Brain pericyte (primary cell): ENCODE measurements at regions not wholly inside any gene's neighbourhood (a gene's known extent, or its start where the extent isn't known, plus 50 kb on each side); places are given as distances from the start of the nearest gene placed in this dataset.

Experiments
- DNase-seq: peaks from one replicate; pipeline ENCODE4 v3.0.0-alpha.2; 2012; ENCODE audit warnings: low read depth, low spot score

DNA sequence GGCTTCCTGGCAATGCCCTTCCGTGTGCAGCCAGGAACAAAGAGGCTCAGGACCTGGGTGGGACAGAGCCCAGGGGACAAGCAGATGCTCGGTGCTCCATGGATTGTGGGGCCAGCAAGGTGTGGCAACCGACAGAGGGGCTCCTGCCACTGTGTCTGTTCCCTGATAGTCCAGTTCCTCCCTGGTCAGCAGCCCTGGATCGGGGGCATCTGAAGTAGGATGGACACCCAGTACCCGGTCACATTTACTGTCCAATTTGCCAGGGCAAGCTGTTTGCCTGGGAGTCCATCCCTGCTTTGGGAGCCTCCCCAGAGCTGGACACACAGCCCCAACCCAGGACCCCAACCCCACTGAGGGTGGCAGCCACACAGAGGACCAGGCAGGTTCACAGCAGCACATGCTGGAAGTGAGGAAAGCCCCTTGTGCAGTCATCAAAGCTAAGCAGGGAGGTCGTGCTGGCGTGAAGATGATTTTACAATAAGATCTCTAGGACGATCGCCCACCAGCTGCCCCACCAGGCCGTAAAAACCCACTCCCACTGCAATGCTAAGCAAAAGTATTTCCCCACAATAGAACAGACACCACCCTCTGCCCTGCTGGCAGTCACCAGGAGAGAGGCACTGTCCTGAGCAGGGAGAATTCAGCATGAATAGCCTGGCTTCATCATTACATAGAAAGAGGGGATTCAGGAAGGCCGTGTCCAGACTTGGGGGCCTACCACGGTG, 141.7 kb downstream of the NDUFA10 start:
- DNase-seq = no peak

DNA sequence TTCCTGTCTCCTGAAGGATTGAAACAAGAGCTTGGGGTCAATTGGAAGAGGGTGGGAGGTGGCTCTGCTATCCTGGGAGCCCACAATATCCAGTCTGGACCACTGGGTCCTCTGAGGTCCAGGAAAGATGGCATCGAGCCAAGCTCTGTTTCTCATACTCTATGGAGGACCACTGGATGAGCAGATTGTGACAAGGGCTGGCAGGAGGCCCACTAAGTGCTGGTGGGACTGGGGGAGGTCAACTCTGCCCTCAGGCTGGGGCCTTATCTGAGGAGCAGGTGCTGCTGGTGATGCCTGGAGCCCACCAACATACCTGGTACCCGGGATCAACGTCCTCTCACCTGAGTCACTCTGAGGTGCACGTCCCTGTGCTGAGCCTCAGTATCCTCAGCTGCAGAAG, 142.4 kb downstream of the NDUFA10 start:
- DNase-seq = no peak

DNA sequence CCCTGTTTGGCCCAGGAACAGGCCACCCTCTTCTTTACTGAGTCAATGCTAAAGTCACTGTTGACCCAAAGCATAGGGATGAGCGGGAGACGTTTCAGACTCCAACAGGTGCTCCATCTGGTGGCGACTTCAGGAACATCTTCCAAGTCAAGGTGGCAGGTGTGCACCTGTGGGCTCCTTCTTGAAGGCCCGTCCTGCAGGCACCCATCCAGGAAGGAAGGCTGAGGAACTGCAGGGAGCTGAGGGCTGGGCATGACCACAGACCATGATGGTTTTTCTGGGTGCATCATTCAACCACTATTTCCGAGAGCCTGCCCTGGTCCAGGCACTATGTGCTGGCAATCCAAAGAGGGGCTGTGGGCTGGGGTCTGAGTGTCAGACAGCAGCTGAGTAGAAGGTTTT, 142.8 kb downstream of the NDUFA10 start:
- no peak for DNase-seq

DNA sequence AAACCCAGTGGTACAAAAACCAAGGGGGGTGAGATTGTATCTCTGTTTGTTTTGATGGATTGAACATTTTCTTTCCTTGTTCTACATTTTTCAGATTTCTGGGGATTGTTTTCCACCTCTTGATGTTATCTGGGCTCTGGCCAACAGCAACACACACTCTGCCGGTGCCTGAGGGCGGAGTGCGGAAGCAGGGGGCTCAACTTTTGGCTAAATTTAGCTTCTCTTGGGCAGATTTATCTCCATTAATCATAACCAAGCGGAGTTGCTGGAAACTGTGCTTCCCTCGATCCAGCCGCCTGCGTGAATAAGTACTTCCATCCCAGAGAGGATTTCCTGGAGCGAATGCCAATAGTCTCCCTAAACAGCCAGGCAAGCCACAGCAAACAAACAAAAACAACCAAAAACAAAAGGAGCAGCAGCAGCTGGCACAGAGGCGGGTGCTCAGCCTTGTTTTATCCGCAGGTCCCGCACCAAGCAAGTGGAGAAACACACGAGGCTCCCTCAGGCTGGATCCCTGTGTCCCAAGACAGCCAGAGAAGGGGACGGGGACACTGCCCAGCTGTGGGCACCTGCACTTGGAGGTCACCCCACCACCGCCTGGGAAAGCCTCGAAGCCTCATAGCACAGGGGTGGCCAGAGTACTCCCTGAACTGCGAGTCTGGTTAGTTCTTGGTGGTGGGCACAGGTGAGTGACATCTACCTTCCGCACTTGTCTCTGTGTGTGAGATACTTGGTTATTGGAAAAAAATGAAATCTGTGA, 143.4 kb downstream of the NDUFA10 start:
- DNase-seq = no peak

DNA sequence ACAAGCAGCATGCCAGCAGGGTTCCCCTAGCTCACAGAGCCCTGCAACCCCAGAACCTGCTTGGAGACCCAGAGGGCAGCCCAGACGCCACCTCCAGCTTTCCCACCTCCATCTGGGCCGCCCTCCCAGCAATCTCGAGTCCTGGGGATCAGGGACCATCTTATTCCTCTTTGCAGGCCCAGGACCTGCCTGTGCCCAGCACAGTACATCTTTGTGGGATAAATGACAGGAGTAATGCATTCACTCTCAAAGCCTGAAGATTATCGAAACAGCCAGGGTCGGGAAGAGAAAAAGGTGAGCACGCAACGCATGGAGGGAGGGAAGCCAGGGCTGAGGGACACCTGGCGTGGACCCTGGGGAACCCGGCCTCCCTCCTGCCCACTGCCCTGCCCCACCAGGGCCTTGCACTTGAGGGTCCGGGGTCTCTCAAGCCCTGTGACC, 144.1 kb downstream of the NDUFA10 start:
- DNase-seq = no peak

DNA sequence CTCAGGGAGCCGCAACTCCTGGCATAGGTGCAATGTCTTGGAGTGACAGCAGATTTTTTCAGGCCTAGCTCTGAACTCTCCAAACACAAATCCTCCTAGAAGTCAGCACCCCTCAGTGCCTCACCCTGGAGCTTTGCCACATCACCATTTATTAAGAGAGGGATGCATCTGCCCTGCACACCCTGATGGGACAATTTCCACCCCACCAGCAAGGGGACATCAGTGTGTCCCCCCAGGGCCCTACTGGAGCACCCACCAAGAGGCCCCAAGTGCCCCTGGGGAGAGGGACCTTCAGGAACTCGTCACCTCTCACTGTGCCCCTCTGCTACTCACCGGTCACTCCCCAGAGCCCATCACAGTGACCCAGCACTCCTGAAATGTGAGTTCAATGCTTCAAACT, 144.7 kb downstream of the NDUFA10 start:
- DNase-seq = no peak

DNA sequence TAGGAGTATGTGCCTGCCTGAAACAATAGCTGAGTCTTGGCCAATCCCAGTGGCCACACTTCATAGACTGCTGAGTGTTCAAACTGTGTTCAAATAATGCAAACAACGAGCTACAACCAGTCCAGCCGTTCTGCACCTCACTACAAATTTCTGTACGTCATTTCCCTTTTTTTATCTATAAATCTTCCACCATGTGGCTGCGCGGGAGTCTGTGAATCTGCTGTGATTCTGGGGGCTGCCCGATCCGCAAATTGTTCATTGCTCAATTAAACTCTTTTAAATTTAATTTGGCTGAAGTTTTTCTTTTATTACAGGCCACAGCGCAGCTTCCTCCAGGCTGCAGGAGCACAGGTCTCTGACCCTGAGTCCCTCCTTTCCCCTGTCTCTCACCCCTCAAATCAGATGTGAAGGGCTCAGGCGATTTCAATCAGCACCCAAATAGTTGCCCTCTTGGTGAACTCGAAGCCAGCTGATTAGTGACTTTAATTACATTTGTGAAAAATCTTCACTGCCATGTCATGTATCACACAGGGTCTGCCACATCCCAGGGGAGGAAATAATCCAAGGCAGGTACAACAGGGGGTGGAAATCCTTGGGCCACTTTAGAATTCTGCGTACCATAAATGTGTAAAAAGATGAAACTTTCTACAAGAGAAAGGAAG, 145.6 kb downstream of the NDUFA10 start:
- no peak for DNase-seq

DNA sequence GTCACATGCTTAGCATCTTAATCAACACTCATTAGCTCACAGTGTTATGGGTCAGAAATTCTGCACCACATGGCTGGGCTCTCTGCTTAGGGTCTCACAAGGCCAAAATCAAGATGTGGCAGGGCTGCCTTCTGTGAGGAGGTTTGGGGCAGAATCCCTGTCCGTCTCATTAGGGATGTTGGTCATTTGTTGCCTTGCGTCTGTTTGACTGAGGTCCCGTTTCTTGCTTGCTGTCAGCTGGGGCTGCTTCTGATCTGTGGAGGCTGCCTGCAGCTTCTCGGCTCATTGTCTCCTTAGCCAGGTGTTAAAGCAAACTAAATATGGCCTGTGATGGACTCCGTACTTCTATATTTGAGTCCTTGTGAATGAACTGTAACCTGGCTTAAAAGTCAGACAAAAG, 146.5 kb downstream of the NDUFA10 start:
- no peak for DNase-seq

DNA sequence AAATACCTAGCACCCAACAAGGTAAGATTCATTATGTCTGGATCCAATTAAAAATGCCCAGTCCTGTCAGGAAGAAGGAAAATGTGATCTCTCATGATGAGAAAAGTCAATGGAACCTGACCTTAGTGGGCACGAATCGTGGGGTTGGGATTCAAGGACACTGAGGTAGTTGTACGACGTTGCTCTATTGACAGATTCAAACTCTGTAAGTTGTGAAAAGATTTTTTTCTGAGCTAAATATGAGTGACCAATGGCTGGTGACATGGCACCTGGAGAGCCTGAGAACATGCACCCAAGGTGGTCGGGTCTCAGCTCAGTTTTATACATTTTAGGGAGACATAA, 148.2 kb downstream of the NDUFA10 start:
- no peak for DNase-seq

DNA sequence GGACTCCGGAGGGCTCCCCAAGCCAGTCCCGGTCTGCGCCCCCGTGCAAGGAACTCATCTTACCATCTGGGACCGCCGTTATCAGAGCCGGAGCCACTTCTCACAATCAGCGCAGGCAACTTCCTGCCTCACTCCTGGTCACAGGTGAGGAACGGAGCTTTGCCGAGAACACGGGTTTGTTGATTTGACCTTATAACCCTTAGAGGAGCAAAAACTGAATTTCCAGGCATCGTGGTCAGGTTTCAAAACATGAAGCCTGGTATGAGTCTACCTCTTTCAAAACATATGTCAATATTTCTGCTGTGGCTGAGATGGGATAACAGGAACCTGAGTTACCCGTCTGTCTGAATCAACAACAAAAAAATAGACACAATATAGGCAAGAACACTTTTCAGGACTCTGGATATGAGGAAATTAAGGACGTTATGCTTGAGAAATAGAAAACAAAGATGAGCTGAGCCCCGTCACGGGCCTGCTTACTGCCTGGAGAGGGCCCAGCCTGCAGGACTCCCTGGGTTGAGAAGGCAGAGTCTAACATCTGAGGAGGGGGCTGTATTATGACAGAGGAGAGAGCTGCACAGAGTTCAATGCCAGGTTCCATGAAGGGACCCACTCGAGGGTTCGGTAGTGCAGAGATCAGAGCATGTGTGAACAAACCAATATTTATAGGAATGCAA, 148.7 kb downstream of the NDUFA10 start:
- no peak for DNase-seq

DNA sequence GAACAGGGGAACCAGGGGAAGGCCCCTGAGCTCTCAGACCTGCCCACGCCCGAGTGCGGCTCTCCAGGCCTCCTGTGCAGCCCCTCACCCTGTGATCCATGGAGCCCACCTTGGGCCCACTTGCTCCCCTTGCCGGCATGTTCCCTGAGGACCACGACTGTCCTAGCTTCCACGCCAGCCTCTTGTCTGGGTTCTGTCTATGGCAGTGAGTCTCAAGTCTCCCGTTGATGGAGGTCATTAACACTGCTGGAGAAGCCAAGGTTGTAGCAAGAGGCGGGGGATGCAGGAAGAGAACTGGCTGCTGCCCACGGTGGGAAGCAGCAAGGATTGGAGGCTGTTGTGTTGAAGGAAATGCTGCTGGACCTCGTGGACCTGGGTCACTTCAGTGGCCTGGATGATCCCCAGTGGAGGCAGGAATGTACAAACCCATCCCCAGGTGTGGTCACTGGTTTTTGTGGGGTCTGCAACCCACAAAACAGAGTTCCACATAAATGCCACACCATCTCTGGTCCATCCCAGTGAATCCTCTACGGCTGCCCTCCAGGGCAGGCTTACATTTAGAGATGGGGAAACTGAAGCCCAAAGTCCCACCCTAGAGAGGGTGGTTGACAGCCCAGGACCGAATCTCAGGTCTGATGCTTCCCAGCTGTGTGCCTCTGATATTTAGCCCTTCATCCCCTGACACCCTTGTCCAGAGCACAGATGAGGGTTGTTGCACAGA, 150.3 kb downstream of the NDUFA10 start:
- no peak for DNase-seq

DNA sequence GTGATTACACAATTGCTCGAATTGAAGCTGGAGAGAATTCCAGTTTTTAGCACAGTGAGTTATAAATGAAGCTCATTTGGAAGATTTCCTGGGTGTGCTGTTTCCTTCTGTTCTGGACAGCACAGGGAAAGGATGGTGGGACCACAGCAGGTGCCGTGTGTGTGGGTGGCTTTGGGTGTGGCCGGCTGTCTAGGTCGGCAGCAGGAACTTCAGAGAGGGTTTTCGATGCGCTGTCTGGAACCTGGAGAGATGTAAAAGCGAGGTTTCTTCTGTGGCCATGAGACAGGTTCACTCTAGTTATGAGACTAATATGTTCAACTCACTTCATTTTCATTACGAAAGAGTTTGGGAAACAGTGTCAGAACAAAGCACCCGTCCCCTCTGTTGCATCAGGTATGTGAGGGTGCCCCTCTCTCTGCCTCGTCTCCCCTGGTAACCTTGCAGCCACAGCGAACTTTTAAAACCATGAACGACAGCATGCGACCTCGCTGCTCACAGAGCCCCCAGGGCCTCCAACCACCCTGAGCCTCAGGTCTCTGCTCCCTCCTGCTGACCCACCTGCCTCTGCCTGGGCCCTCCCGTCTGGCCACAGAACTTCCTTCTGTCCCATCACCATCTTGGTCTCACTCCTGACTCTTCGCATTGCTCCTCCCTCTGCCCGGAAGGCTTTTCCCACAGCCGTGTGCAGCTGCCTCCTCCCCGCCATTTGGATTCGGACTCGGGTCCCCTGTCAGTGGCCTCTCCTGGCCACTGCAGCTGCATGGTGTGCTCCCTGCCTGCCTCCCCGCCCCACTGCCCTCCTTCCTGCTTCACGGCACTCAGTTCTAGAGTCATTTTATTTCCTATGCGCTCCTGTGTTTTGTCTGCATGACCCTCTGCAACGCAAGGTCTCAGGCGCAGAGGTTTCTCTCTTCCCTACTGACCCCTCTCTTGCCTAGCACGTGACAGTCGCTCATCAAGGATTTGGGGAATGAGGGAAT, 151.2 kb downstream of the NDUFA10 start:
- no peak for DNase-seq

DNA sequence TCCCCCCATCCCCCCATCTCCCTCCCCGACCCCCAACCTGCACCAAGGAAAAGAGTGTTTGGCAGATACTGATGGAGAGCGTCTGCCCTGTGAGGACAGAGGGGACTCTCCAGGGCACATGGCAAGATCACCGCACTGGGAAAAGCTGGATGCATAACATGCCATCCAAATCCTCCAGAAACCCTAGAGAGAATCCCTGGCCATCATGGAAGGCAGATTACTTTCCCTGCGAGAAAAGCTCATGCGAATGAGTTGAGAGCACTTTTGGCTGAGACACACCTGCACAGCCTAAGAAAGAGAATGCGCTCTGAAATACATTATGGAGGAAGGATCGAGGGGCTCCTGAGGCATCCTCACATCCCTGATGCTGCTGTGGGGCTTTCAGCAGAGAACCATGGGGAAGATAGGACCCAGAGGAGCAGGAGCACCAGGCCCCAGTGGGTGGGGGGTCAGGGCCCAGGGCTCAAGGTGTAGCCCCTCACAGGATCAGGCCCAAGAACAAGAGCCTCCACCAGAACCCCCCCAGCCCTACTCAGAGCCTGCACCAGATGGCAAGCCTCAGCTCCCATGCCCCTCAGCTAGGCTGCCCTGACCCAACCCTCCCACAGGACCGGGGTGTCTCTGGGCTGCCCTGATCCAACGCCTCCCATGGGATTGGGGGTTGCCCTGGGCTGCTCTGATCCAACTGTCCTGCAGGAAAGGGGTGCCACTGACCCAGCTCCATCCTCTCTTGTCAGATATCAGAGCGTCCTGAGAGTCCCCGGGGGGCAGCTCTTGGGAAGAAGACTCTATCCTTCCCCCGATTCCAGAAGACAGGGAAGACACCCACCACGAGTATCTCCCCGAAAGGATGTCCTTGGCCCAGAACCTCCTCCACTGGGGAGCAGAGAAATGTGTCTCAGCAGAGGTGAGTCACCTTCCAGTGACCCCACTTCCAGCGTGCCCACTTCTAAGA, 153.4 kb downstream of the NDUFA10 start:
- no peak for DNase-seq

DNA sequence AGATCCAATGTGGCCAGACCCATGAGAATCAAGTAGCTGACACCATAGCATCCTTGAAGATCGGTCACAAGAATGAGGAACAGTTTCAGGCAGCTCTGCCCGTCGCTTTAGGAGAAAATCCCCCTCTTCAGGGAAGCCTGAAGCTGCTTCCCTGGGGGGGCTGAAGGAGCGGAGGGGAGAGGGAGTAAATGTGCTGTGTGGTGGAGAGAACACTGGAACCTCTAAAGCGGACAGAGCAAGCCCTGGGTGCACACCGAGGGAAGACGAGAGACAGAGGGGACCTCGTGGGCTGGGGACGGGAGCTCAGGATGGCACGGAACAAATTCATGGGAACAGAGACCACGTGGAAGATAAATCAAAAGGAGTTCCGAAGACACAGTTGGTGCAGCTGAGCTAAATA, 154.3 kb downstream of the NDUFA10 start:
- DNase-seq = no peak

DNA sequence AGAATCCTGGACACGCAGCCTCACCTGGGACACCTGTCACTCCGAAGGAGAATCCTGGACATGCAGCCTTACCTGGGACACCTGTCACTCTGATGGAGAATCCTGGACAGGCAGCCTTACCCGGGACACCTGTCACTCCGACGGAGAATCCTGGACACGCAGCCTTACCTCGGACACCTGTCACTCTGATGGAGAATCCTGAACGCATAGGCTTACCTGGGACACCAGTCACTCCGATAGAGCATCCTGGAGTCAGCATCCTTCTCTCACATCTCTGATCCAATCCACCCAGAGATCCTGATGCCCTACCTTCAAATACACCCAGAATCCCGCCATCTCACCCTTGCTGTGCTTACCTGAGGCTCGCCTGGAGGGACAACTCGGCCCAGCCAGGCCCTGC, 154.9 kb downstream of the NDUFA10 start:
- no peak for DNase-seq

DNA sequence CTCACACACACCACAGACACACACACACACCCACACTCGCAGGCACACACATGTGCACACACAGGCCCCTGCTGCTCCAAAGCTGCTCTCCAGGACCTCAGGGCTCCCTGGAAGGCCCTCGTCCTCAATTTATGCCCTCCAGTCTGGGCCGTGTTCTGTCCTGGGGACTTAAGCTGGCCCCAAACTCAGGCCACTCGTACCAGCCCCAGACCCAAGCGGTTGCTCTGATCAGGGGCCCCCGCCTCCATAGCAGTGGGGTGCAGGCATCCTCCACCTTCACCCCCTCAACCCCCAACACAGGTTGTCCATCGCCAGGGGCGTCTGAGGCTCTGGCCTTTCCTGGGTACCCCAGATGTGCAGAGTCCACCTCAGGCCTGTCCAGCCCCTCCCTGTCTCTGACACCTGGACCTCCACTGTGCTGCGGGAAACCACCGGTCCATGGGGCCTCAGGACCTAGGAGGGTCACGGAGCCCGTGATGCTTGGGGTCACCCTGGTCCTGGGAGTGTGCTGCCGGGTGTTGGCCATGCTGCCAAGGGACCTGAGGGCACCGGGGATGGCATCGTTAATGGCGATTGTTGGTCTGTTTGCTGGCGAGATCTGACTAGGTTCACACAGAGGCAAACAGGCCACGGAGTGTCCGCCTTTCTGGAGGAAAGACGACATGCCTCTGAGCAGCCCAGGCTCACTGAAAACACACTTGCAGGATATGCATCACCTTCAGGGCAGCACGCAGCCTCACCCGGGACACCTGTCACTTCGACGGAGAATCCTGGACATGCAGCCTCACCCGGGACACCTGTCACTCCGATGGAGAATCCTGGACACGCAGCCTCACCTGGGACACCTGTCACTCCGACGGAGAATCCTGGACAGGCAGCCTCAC, 155.6 kb downstream of the NDUFA10 start:
- DNase-seq = no peak

DNA sequence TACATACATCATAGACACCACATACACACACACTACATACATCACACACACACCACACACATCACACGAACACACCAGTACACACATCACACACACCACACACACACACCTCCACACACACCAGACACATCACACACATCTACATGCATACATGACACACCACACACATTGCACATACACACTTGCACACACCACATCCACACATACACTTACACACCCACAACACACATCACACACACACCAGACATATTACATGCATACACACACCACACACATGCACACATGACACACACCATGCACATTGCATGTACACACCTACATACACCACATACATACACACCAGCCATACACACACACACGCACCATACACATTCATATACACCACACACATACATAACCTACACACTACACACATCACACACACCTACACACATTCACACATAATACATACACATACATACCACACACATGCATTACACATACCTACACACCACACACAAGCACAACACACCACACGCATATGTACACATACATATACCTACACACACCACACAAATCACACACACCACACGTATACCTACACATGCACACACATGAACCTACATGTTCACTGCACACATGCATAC, 156.5 kb downstream of the NDUFA10 start:
- DNase-seq = no peak

DNA sequence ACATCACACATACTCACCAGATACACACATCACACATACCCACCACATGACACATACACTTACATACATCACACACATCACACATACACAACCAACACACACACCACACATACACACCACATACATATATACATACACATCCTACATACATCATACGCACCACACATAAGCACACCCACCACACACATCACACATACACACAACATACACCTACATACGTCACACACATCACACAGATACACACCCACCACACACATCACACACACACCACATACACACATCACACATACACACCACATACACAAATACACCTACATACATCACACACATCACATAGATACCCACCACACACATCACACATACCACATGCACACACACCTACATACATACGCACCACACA, 158.4 kb downstream of the NDUFA10 start:
- DNase-seq = no peak
